C4-2B (cell line): ENCODE measurements at regions not wholly inside any gene's neighbourhood (a gene's known extent, or its start where the extent isn't known, plus 50 kb on each side); places are given as distances from the start of the nearest gene placed in this dataset.

Source experiments
- CTCF ChIP-seq: fragments of 450-650 bp; conservative IDR thresholded peaks from 2 replicates; pipeline ENCODE4 v1.5.1; 2017; ENCODE audit warnings: mild to moderate bottlenecking
- ZFX ChIP-seq: fragments of 450-650 bp; IDR thresholded peaks from 2 replicates; pipeline ENCODE4 v1.6.1; 2017

GRCh38 chr9:118459913-118460312, 755.7 kb downstream of the TLR4 start:
- TF ChIP-seq CTCF: no peak
- TF ChIP-seq ZFX: no peak
